GM18907 (cell line): ENCODE measurements at regions not wholly inside any gene's neighbourhood (a gene's known extent, or its start where the extent isn't known, plus 50 kb on each side); places are given as distances from the start of the nearest gene placed in this dataset.
"Not testable (repeated sequence)": the region's sequence is repeated elsewhere in the genome, so short reads cannot be mapped to it uniquely, and the experiment has no call there.

Experiments used
- ATAC-seq: cut with Tn5 transposase; IDR thresholded peaks from one replicate; pipeline ENCODE4 v1.9.1; 2021; ENCODE audit warnings: mild to moderate bottlenecking, moderate library complexity; ENCODE audit not compliant: unreplicated experiment

GRCh38 chr13:101003566-101003965 is 329.0 kb upstream of the TMTC4 start:
- no peak for ATAC-seq

DNA sequence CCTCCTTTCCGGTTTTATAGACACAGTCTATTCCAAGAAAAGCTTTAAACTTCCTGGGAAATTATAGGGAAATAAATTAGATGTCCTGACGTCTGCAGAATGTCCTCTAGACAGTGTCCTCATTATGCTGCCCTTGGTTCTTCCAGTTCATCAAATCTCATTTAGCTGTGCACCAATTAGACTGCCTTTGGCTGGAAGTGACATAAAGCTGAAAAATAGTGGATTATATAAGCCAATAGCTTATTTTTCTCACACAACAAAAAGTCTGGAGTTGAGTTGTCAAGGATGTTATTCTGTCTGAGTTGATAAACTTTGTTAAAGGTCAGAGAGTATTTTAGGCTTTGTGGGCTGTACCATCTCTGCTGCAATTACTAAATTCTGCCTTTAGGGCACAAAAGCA is 314.8 kb upstream of the TMTC4 start:
- no peak for ATAC-seq

DNA sequence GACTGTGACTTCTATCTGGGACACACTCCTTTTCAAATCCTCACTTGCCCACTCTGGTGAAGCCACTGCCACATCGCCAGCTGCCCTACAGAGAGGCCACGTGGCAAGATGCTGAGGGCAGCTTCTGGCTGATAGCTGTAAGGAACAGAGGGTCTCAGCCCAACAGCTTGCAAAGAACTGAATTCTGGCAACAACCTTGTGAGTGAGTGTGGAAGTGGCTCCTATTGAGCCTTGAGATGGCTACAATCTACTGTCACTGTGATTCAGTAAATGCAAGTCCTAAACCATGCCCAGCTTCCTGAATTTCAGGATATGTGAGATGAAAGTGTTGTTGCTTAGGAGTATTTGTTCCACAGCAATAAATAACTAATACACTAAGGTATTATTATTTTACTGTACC is 314.3 kb upstream of the TMTC4 start:
- ATAC-seq = no peak

GRCh38 chr13:100987948-100988347 is 313.4 kb upstream of the TMTC4 start:
- ATAC-seq = no peak

DNA sequence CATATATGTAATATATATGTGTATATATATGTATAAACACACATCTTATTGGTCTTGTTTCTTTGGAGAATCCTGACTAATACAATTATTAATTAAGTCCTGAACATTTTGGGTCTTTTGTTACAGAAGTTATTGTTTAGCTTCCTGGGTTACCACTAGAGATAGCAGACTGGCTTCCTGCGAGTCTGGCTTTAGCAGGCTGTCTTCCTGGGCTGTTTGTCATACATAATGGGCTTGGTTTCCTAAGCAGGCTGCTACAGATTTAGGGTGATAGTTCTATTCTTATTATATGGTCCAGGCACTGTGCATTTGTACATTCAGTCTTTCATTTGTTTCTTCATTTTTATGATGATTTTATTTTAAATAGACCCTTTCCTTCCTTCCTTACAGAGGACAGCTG is 312.0 kb upstream of the TMTC4 start:
- ATAC-seq = no peak

- ATAC-seq = no peak
These were observed 309.6 kb upstream of the TMTC4 start for GRCh38 chr13:100984085-100984705.

DNA sequence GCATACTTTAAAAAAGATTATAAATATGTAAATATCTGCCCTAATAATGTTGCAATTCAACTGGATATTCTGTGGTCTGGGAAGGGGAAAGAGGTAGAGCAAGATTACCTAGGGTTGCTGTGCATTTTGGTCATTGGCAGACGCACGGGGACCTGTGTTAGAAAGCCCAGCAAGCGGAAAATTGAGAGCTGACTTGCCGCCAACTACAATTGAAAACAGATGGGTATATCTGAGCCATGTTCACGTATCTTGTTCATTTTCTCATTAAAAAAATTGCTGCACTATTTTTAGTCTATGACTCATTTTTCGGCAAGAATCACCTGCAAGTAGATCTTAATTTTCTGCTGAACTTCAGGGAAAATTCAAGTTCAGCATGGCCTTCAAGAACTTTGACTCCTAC is 308.5 kb upstream of the TMTC4 start:
- no peak for ATAC-seq

DNA sequence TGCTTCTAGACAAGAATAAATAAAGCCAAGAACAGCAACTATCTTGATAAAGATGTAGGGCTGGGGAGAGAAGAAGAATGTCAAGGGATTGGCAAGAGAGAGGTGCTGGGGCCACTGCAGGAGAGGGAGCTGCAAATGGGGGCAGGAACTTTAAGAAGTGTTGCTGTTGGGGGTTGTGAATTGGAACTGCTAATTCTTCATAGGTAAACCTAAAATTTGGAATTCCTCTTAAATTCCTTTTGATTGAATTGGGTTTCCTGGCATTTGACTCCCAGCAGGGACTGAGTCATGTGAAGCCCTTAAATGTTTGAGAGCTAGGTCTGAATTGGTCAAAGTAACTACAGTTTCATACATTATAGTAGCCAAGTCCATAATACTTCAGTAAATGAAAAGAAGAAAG is 305.6 kb upstream of the TMTC4 start:
- ATAC-seq = no peak

DNA sequence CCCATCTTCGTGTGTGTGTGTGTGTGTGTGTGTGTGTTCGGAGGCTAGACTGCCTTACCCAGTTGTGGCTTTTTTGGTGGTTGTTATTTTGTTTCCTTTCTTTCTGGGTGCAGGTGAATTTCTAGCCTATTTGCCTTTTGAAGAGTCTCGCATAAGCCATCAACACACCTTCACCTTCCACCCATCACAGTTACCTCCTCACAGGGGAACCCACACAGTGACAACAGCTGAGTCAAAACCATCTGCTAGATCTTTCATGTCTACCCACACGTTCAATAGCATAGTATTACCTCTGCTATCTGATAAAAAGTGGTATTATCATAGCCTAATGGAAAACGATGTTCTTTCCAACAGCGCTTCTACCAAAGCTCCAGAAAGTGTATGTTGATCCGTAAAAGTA is 303.2 kb upstream of the TMTC4 start:
- ATAC-seq = no peak

DNA sequence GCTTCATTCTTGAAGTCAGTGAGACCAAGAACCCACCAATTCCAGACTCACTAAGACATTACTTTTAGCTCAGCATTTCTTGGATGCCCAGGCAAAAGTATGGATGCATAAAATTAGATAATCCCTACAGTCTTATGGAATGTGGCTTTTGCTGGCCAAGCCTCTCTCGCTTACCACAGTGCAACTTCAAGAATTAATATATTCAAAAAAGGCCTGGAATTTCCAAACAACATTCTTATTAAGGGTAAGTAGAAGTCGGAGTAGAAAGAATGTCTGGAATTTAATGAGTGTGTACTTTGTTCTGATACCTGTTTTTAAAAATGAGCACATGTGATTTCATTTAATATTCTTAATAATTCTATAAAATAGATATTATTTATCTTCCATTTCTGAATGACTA is 302.4 kb upstream of the TMTC4 start:
- ATAC-seq = no peak

GRCh38 chr13:100975666-100976065 is 301.1 kb upstream of the TMTC4 start:
- not testable (repeated sequence) for ATAC-seq

DNA sequence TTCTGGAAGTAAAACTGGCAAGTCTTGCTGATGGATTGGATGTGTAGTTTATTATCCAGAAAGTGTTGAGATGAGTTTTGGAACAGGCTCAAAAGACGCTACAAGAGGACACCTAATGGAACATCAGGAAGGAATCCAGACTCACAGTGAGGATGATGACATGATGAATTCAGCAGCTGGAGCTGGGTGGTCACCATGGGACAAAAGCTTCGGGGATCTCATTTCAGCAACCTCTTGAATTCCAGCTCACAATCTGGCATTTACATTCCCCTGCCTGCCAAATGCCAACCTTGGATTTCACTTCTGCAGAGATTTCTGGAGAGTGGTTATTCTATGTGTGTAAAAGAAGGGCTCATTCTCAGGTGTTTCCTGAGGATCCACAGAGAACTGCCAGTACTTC is 288.0 kb upstream of the TMTC4 start:
- ATAC-seq = no peak

DNA sequence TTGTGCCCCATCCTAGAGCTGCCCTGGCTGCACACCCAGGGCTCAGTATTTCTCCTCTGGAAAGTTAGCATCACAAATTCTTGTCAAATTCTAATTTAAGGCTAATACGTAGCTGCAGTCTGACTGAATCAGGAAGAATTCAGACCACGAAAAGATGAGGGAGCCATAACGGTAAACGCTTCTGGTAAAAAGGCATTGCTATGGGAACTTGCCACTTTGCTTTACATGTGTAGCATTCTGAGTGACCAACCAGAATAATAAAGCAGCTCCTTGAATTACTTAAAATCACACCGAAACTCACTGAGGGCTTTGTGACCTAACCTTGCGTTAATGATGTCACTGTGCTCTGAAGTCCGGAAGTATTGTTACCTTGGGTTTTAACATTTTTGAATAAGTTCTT is 286.6 kb upstream of the TMTC4 start:
- ATAC-seq = no peak

- no peak for ATAC-seq
These were observed 284.2 kb upstream of the TMTC4 start for GRCh38 chr13:100958831-100959230.

DNA sequence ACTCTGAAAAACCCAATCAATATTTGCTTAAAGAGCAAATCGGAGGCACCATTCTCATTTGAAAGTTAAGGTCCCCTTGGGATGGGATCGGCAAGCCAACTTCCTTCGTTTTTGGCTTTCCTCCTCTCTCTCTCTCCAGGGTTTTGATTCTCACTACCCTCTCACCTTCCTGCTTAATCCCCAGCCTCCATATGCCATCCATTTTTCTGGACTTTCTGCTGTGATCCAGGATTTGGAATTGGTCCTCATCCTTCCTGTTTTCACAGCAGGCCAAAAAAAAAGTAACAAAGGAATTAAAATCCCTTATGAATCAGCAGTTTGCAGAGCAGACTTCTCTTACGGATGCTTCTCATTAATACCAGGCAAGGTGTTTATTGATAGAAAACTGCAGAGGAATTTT is 283.1 kb upstream of the TMTC4 start:
- no peak for ATAC-seq

- no peak for ATAC-seq
These were observed 280.1 kb upstream of the TMTC4 start for GRCh38 chr13:100954430-100955305.

GRCh38 chr13:100951016-100951415 is 276.4 kb upstream of the TMTC4 start:
- ATAC-seq = no peak

DNA sequence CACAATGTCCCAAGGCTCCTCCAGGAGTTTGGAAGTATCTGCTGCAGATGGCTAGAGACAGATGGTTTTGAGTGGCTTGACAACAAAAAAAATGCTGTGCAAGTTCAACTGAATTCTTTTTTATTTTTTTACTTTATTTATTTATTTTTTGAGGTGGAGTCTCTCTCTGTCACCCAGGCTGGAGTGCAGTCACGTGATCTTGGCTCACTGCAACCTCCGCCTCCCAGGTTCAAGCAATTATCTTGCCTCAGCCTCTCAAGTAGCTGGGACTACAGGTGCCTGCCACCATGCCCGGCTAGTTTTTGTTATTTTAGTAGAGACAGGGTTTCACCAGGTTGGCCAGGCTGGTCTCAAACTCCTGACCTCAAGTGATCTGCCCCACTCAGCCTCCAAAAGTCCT is 274.3 kb upstream of the TMTC4 start:
- not testable (repeated sequence) for ATAC-seq

DNA sequence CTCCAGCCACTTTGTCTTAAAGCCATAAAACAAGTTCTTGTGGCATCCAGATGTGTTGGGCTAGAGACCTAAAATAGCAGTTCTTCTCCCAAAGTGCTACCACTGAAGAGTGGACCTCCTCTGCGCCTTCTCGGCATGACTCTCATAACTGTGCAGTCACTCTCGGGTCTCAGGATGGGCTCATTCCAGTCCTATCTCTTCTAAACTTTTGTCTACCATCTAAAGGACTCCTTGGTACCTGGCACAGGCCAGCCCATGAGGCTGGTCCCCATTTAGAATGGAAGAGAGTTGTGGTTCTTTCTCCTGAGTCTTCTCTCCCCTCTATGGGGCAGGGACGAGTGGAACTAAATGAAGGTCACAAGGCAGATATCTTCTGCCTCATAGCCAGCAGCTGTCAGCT is 272.0 kb upstream of the TMTC4 start:
- ATAC-seq = no peak

GRCh38 chr13:100944791-100945345 is 270.3 kb upstream of the TMTC4 start:
- no peak for ATAC-seq

DNA sequence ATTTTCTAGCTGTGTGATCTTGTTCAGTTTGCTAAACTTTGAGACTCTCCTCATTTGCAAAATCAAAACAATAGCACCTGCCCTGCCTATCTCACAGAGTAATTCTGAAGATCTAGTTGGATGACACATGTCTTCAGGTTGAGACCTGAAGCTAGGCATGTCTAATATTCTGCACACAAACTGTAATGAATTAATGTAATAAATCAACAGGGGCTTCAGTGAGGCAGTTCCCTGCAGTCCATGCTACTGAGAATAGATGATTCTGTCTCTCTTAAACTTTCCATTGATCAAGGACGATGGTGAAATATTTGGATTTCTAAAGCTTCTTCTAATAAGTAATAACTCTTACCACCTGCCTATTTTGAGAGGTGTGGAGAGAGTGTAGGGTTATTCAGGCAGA is 268.1 kb upstream of the TMTC4 start:
- ATAC-seq = no peak
